ENCODE measurements at regions not wholly inside any gene's neighbourhood (a gene's known extent, or its start where the extent isn't known, plus 50 kb on each side); places are given as distances from the start of the nearest gene placed in this dataset.

DNA sequence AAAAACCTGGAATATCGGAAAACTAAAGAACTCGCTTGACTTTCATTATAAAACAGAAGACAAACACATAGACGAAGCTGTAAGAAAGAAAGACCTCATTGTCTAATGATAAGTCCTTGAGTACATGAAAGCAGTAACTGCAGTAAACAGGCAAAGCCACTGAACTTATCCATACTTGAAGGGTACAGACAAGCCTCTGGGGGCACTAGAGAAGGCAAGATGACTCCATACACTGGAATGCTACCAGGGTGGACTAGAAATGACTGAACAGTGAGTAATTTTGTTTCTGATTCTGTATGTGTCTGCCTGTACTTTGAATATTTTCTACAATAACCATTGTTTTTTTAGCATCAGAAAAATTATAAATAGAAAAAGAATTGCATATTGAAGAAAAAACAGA is 507.9 kb downstream of the UQCRFS1 start:
- H3K18ac ChIP-seq (ENCODE audit: insufficient read length, low read depth, low read length) = no peak overlapping the region
- Mint-ChIP-seq H3K9me3 (no peaks in the 10 kb centered on the region), H3K27me3 (ENCODE audit: low read depth) (no peaks in the 10 kb centered on the region), H3K27ac (no peak overlapping the region), H3K4me3 (no peak overlapping the region), H3K4me1 (no peaks in the 10 kb centered on the region), H3K36me3 (ENCODE audit: insufficient read depth in 1 of 3, low read depth in 3 of 3) (no peaks in the 10 kb centered on the region; a peak in 1 of 7 replicates)
- no peak for DNase-seq
- no peak overlapping the region for H4K91ac ChIP-seq (ENCODE audit: insufficient read length, low read depth, low read length)
- H2BK15ac ChIP-seq (ENCODE audit: low read depth, low read length) = no peak overlapping the region
- H2AK5ac ChIP-seq (ENCODE audit: insufficient read length, low read length) = no peak overlapping the region
- no peak overlapping the region for H2BK12ac ChIP-seq (ENCODE audit: insufficient read length, low read depth, low read length)
- H3K79me2 ChIP-seq (ENCODE audit: insufficient read depth, low read length) = no peaks in the 10 kb centered on the region
- no peaks in the 10 kb centered on the region for H3K9me3 ChIP-seq (ENCODE audit: control insufficient read depth, low read depth, low read length)
- H4K5ac ChIP-seq (ENCODE audit: insufficient read length, low read depth, low read length) = no peak overlapping the region
- TF ChIP-seq, protein P1, sequence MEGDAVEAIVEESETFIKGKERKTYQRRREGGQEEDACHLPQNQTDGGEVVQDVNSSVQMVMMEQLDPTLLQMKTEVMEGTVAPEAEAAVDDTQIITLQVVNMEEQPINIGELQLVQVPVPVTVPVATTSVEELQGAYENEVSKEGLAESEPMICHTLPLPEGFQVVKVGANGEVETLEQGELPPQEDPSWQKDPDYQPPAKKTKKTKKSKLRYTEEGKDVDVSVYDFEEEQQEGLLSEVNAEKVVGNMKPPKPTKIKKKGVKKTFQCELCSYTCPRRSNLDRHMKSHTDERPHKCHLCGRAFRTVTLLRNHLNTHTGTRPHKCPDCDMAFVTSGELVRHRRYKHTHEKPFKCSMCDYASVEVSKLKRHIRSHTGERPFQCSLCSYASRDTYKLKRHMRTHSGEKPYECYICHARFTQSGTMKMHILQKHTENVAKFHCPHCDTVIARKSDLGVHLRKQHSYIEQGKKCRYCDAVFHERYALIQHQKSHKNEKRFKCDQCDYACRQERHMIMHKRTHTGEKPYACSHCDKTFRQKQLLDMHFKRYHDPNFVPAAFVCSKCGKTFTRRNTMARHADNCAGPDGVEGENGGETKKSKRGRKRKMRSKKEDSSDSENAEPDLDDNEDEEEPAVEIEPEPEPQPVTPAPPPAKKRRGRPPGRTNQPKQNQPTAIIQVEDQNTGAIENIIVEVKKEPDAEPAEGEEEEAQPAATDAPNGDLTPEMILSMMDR (conservative IDR thresholded peaks at IDR 0.05) = peak; percentile 59
- no peaks in the 10 kb centered on the region for H3K23me2 ChIP-seq (ENCODE audit: insufficient read length, low read depth, low read length, poor library complexity, severe bottlenecking)
- H2BK20ac ChIP-seq (ENCODE audit: low read depth, low read length, poor library complexity, severe bottlenecking) = no peak overlapping the region
- H3T11ph ChIP-seq (ENCODE audit: low read length) = no peak overlapping the region
- H3K14ac ChIP-seq (ENCODE audit: insufficient read depth, low read length) = no peak overlapping the region
- H2BK5ac ChIP-seq (ENCODE audit: insufficient read length, low read length) = no peak overlapping the region
- H3K4ac ChIP-seq (ENCODE audit: low read depth, low read length) = no peak overlapping the region
- no peaks in the 10 kb centered on the region for H3K27me3 ChIP-seq (ENCODE audit: insufficient read depth, low read length)
- H3K23ac ChIP-seq (ENCODE audit: insufficient read length, low read depth, low read length) = no peak overlapping the region
- WGBS (ENCODE audit: extremely low coverage, insufficient read length, low lambda C conversion rate) = no CpG with 5 or more reads among the region's 3 CpGs
- no peak overlapping the region for H3K56ac ChIP-seq (ENCODE audit: insufficient read length, low read depth, low read length)
- no peak overlapping the region for H3K27ac ChIP-seq (ENCODE audit: insufficient read length, low read depth, low read length)
- no peaks in the 10 kb centered on the region for H3K79me1 ChIP-seq (ENCODE audit: insufficient read depth, low read depth, low read length, poor library complexity, severe bottlenecking)
- no peaks in the 10 kb centered on the region for H3K4me1 ChIP-seq (ENCODE audit: insufficient read depth, low read length)
- no peaks in the 10 kb centered on the region for H4K20me1 ChIP-seq (ENCODE audit: control insufficient read depth, insufficient read depth, insufficient read length)
- no peak overlapping the region for H3K9ac ChIP-seq (ENCODE audit: extremely low read depth, insufficient read length, low read length)
- H3K4me2 ChIP-seq (ENCODE audit: insufficient read depth, insufficient read length, low read length) = no peak overlapping the region
- H2BK120ac ChIP-seq (ENCODE audit: low read depth, low read length, poor library complexity, severe bottlenecking) = no peak overlapping the region
- no peak overlapping the region for H4K8ac ChIP-seq (replicated peaks; ENCODE audit: insufficient read length, low read depth, low read length)
- no peak overlapping the region for H2AFZ ChIP-seq (ENCODE audit: low read length)
